H9 (cell line): ENCODE measurements at regions not wholly inside any gene's neighbourhood (a gene's known extent, or its start where the extent isn't known, plus 50 kb on each side); places are given as distances from the start of the nearest gene placed in this dataset.

Experiments used
- DNase-seq: peaks from one replicate; pipeline ENCODE4 v3.0.0-alpha.2; 2017
- H2AFZ ChIP-seq: one replicate; pipeline ENCODE4 v1.6.1; 2013; ENCODE audit warnings: mild to moderate bottlenecking, low read length, control low read depth, moderate library complexity
- H2AK5ac ChIP-seq: 2 replicates; pipeline ENCODE4 v1.6.1; 2013; ENCODE audit warnings: low read length, control low read depth, mixed read lengths; ENCODE audit not compliant: insufficient read length
- H2BK120ac ChIP-seq: one replicate; pipeline ENCODE4 v1.6.1; 2013; ENCODE audit warnings: low read depth, mild to moderate bottlenecking, low read length, control low read depth, inconsistent platforms; ENCODE audit not compliant: poor library complexity, severe bottlenecking
- H2BK12ac ChIP-seq: 2 replicates; pipeline ENCODE4 v1.6.1; 2013; ENCODE audit warnings: low read length, control low read depth, mixed read lengths, low read depth; ENCODE audit not compliant: insufficient read length
- H2BK15ac ChIP-seq: 2 replicates; pipeline ENCODE4 v1.6.1; 2013; ENCODE audit warnings: low read depth, low read length, control low read depth
- H2BK20ac ChIP-seq: one replicate; pipeline ENCODE4 v1.6.1; 2013; ENCODE audit warnings: low read depth, mild to moderate bottlenecking, low read length, control low read depth, inconsistent platforms; ENCODE audit not compliant: poor library complexity, severe bottlenecking
- H2BK5ac ChIP-seq: 2 replicates; pipeline ENCODE4 v1.6.1; 2013; ENCODE audit warnings: low read length, control low read depth, mixed read lengths; ENCODE audit not compliant: insufficient read length
- H3K14ac ChIP-seq: 2 replicates; pipeline ENCODE4 v1.6.1; 2013; ENCODE audit warnings: low read length, control low read depth; ENCODE audit not compliant: insufficient read depth
- H3K18ac ChIP-seq: 2 replicates; pipeline ENCODE4 v1.6.1; 2013; ENCODE audit warnings: low read depth, mild to moderate bottlenecking, mixed read lengths, low read length, control low read depth; ENCODE audit not compliant: insufficient read length
- H3K23ac ChIP-seq: 2 replicates; pipeline ENCODE4 v1.6.1; 2013; ENCODE audit warnings: low read length, control low read depth, mixed read lengths, low read depth; ENCODE audit not compliant: insufficient read length
- H3K23me2 ChIP-seq: 2 replicates; pipeline ENCODE4 v1.6.1; 2013; ENCODE audit warnings: low read depth, mild to moderate bottlenecking, mixed read lengths, low read length, control low read depth; ENCODE audit not compliant: insufficient read length, poor library complexity, severe bottlenecking
- H3K27ac ChIP-seq: 2 replicates; pipeline ENCODE4 v1.5.1; 2013; ENCODE audit warnings: low read length, control low read depth, mixed read lengths, low read depth; ENCODE audit not compliant: insufficient read length
- H3K27me3 ChIP-seq: 2 replicates; pipeline ENCODE4 v1.6.1; 2013; ENCODE audit warnings: low read length, control low read depth, inconsistent platforms; ENCODE audit not compliant: insufficient read depth
- H3K4ac ChIP-seq: 2 replicates; pipeline ENCODE4 v1.6.1; 2013; ENCODE audit warnings: low read depth, mild to moderate bottlenecking, control low read depth, inconsistent platforms, low read length, moderate library complexity
- H3K4me1 ChIP-seq: 2 replicates; pipeline ENCODE4 v1.6.1; 2013; ENCODE audit warnings: low read length, control low read depth, inconsistent platforms; ENCODE audit not compliant: insufficient read depth
- H3K4me2 ChIP-seq: 2 replicates; pipeline ENCODE4 v1.6.1; 2013; ENCODE audit warnings: low read length, control low read depth, mixed read lengths; ENCODE audit not compliant: insufficient read length, insufficient read depth
- H3K56ac ChIP-seq: 2 replicates; pipeline ENCODE4 v1.6.1; 2013; ENCODE audit warnings: low read depth, mild to moderate bottlenecking, mixed read lengths, low read length, control low read depth; ENCODE audit not compliant: insufficient read length
- H3K79me1 ChIP-seq: 2 replicates; pipeline ENCODE4 v1.6.1; 2013; ENCODE audit warnings: low read depth, mild to moderate bottlenecking, moderate library complexity, low read length, control low read depth, inconsistent platforms; ENCODE audit not compliant: insufficient read depth, poor library complexity, severe bottlenecking
- H3K79me2 ChIP-seq: 2 replicates; pipeline ENCODE4 v1.6.1; 2013; ENCODE audit warnings: low read length, control low read depth, inconsistent platforms; ENCODE audit not compliant: insufficient read depth
- H3K9ac ChIP-seq: 2 replicates; pipeline ENCODE4 v1.6.1; 2013; ENCODE audit warnings: low read length, control low read depth, mixed read lengths; ENCODE audit not compliant: insufficient read length; ENCODE audit errors: extremely low read depth
- H3K9me3 ChIP-seq: one replicate; pipeline ENCODE4 v1.6.1; 2013; ENCODE audit warnings: low read depth, low read length, inconsistent platforms; ENCODE audit not compliant: control insufficient read depth
- H3T11ph ChIP-seq: one replicate; pipeline ENCODE4 v1.6.1; 2013; ENCODE audit warnings: mild to moderate bottlenecking, low read length, control low read depth, inconsistent platforms
- H4K20me1 ChIP-seq: one replicate; pipeline ENCODE4 v1.6.1; 2013; ENCODE audit not compliant: control insufficient read depth, insufficient read length, insufficient read depth
- H4K5ac ChIP-seq: 2 replicates; pipeline ENCODE4 v1.6.1; 2013; ENCODE audit warnings: low read depth, mild to moderate bottlenecking, mixed read lengths, low read length, control low read depth; ENCODE audit not compliant: insufficient read length
- H4K8ac ChIP-seq: replicated peaks from 2 replicates; pipeline ENCODE4 v1.6.1; 2013; ENCODE audit warnings: low read length, control low read depth, mixed read lengths, low read depth; ENCODE audit not compliant: insufficient read length
- H4K91ac ChIP-seq: 2 replicates; pipeline ENCODE4 v1.6.1; 2013; ENCODE audit warnings: low read depth, mild to moderate bottlenecking, moderate library complexity, mixed read lengths, low read length, control low read depth; ENCODE audit not compliant: insufficient read length
- H3K27ac Mint-ChIP-seq, 3 experiments: 2 replicates in 2 of 3; 3 replicates in 1 of 3; pipeline ENCODE4 v1.8.0; 2020 to 2021; ENCODE audit warnings: mixed read lengths in 3 of 3, mild to moderate bottlenecking in 1 of 3, moderate library complexity in 1 of 3
- H3K27me3 Mint-ChIP-seq: 2 replicates; pipeline ENCODE4 v1.8.0; 2021; ENCODE audit warnings: low read depth, mild to moderate bottlenecking, moderate library complexity, mixed read lengths
- H3K36me3 Mint-ChIP-seq, 3 experiments: 2 replicates in 2 of 3; 3 replicates in 1 of 3; pipeline ENCODE4 v1.8.0; 2020 to 2021; ENCODE audit warnings: low read depth in 3 of 3, mixed read lengths in 3 of 3; ENCODE audit not compliant: insufficient read depth in 1 of 3
- H3K4me1 Mint-ChIP-seq, 2 experiments: 2 replicates each; pipeline ENCODE4 v1.8.0; 2020; ENCODE audit warnings: mixed read lengths in 2 of 2
- H3K4me3 Mint-ChIP-seq, 2 experiments: 2 replicates in 1 of 2; 3 replicates in 1 of 2; pipeline ENCODE4 v1.8.0; 2020 to 2021; ENCODE audit warnings: mild to moderate bottlenecking in 2 of 2, mixed read lengths in 2 of 2, moderate library complexity in 1 of 2
- H3K9me3 Mint-ChIP-seq, 2 experiments: 2 replicates in 1 of 2; 3 replicates in 1 of 2; pipeline ENCODE4 v1.8.0; 2020; ENCODE audit warnings: mild to moderate bottlenecking in 2 of 2, mixed read lengths in 2 of 2, moderate library complexity in 1 of 2
- CTCF ChIP-seq: fragments of 200-600 bp; sonication (generic); conservative IDR thresholded peaks from 3 replicates; pipeline ENCODE4 v1.8.0; 2021; ENCODE audit warnings: antibody characterized with exemption, mild to moderate bottlenecking
- WGBS: extraction: QIAGEN DNeasy Blood & Tissue Kit; methylation state at CpG from one replicate; pipeline ENCODE4 v1.1.7; 2013; ENCODE audit warnings: missing lambda C conversion rate, low lambda C conversion rate, mixed read lengths; ENCODE audit not compliant: insufficient read length; ENCODE audit errors: extremely low coverage; 5-methylcytosine and 5-hydroxymethylcytosine counted together

DNA sequence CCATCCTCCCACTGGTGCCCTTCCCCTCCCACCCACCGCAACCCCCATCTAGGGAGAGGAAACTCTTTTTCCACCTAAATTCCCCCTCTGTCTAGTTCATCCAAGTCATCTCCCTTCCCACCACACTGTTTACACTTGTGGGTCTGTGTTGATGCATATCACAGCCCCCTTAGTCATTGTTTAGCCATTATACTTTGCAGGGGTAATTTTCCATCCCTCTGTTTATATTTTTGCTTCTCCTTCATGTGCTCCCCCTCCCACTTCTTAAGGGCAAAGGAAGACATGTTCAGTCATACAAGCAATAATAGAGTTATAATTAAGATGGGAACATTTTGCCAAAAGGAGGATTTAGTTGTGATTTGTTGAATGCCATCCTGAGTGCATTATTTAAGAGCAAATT is 187.8 kb upstream of the TNP1 start:
- no peak overlapping the region for H4K5ac ChIP-seq
- DNase-seq, result no peak
- H3K4me1 Mint-ChIP-seq, result peaks cover 10 to 15% of the 10 kb centered on the region in 2 experiments
- no peaks in the 10 kb centered on the region for H3K9me3 Mint-ChIP-seq
- no peak overlapping the region for H3K14ac ChIP-seq
- H3K23me2 ChIP-seq, result no peaks in the 10 kb centered on the region
- H3K27me3 Mint-ChIP-seq, result peaks cover 16% of the 10 kb centered on the region
- H2BK5ac ChIP-seq, result no peak overlapping the region
- H3K27ac Mint-ChIP-seq, result no peak overlapping the region
- H2AK5ac ChIP-seq, result no peak overlapping the region
- H3K18ac ChIP-seq, result no peak overlapping the region
- no peaks in the 10 kb centered on the region for H3K36me3 Mint-ChIP-seq
- H4K20me1 ChIP-seq, result no peaks in the 10 kb centered on the region
- H3K56ac ChIP-seq, result no peak overlapping the region
- no peak overlapping the region for H3K27ac ChIP-seq
- H3K4me2 ChIP-seq, result no peak overlapping the region
- H3K4me1 ChIP-seq, result no peaks in the 10 kb centered on the region
- no peak overlapping the region for H3K4me3 Mint-ChIP-seq
- H3K9me3 ChIP-seq, result no peaks in the 10 kb centered on the region
- no peak overlapping the region for H2BK20ac ChIP-seq
- H3K23ac ChIP-seq, result no peak overlapping the region
- WGBS, result no CpG with 5 or more reads among the region's 1 CpG
- no peak overlapping the region for H3T11ph ChIP-seq
- no peak overlapping the region for H3K4ac ChIP-seq
- no peak overlapping the region for H3K9ac ChIP-seq
- H2AFZ ChIP-seq, result no peak overlapping the region
- no peak overlapping the region for H4K8ac ChIP-seq
- no peaks in the 10 kb centered on the region for H3K27me3 ChIP-seq
- H2BK15ac ChIP-seq, result no peak overlapping the region
- no peak overlapping the region for H4K91ac ChIP-seq
- TF ChIP-seq CTCF, result no peak
- no peak overlapping the region for H2BK120ac ChIP-seq
- no peaks in the 10 kb centered on the region for H3K79me1 ChIP-seq
- no peak overlapping the region for H2BK12ac ChIP-seq
- no peaks in the 10 kb centered on the region for H3K79me2 ChIP-seq
